DMS53 treated with DMSO at 0.1 percent for 48 hours (cell line): ENCODE measurements at regions not wholly inside any gene's neighbourhood (a gene's known extent, or its start where the extent isn't known, plus 50 kb on each side); places are given as distances from the start of the nearest gene placed in this dataset.

ENCODE experiments used
- DNase-seq: peaks from one replicate; lab custom pipeline; 2025; ENCODE audit not compliant: unreplicated experiment; lab: John Stamatoyannopoulos, UW

GRCh38 chr3:163039636-163040035, 1543.0 kb downstream of the OTOL1 start:
- DNase-seq: no peak

- DNase-seq: no peak
These were observed 1546.5 kb downstream of the OTOL1 start for GRCh38 chr3:163043074-163043473.

GRCh38 chr3:163045945-163046344, 1549.3 kb downstream of the OTOL1 start:
- DNase-seq: no peak

- DNase-seq: no peak
These were observed 1552.3 kb downstream of the OTOL1 start for GRCh38 chr3:163048881-163049280.

GRCh38 chr3:163056874-163057497, 1560.4 kb downstream of the OTOL1 start:
- DNase-seq: peak; percentile 16

GRCh38 chr3:163058031-163058854, 1561.6 kb downstream of the OTOL1 start:
- no peak for DNase-seq

- DNase-seq: no peak
These were observed 1575.1 kb downstream of the OTOL1 start for GRCh38 chr3:163071713-163072112.
